ENCODE measurements at regions not wholly inside any gene's neighbourhood (a gene's known extent, or its start where the extent isn't known, plus 50 kb on each side); places are given as distances from the start of the nearest gene placed in this dataset.

DNA sequence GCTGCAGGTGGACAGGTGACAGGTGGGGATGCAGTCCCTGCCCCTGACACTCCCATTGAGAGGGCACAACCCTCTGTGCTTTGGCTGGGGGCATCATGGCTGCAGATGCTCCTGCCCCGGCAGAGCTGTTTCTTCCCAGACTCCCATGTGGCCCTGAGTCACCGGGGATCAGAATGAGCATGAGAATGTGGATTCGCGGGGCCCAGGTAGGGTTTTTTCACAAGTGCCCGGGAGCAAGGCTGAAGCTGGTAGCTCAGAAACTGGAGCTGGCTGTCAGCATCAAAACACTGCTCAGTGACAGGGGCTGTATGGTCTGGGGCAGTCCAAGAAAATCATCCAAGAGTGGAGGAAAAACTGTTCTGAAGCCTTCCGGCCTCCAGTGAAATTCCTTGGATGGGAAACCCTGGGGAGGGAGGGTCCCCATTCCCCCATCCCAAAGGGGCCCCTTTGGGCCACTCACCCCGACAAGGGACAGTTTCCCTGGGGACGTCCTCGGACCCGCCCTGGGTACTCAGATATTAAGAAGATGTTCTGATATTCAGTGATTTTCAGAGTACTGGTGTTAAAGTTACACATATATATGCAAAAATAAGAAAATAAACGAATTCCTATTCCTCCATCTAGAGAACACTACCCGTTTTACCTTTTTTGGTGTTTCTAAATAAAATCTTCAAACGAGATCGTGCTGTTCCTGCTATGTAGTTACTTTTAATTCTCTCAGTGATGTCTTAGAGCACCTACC is 120.1 kb upstream of the LPCAT1 start:
- in situ Hi-C loops (cut with MboI; ENCODE audit: low sequenced_read_pairs, unreplicated experiment), result loop anchor here (10.0 kb wide), 1 partner anchor 469 kb away; no protein-coding TSS in a partner anchor
- DNase-seq (ENCODE audit: low spot score), result peak; percentile 24
- no peak for TF ChIP-seq CTCF (IDR thresholded peaks at IDR 0.05; ENCODE audit: borderline replicate concordance, control extremely low read depth, extremely low read depth, insufficient read depth, missing control alignments)

GRCh38 chr5:1642621-1643061 is 118.9 kb upstream of the LPCAT1 start:
- no peak for TF ChIP-seq CTCF (IDR thresholded peaks at IDR 0.05; ENCODE audit: borderline replicate concordance, control extremely low read depth, extremely low read depth, insufficient read depth, missing control alignments)
- in situ Hi-C loops (cut with MboI; ENCODE audit: low sequenced_read_pairs, unreplicated experiment), result loop anchor here (10.0 kb wide), 1 partner anchor 468 kb away; no protein-coding TSS in a partner anchor
- peak; percentile 15 for DNase-seq (ENCODE audit: low spot score)

DNA sequence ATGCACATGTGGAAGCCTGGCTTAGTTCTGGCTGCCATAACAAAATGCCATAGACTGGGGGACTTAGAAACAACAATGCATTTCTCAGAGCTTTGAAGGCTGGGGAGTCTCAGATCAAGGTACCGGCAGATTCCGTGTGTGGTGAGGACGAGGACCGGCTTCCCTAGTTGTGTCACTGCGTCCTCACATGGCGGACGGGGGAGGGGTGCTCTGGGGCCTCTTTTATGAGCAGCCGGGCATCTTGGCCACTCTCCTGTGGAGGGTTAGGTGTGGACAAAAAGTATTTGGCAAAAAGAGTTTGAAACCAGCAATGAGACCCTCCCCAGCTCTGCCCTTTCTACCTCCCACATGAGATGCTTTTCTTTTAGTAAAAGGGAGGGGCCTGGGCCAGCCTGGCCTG is 118.5 kb upstream of the LPCAT1 start:
- no peak for TF ChIP-seq CTCF (IDR thresholded peaks at IDR 0.05; ENCODE audit: borderline replicate concordance, control extremely low read depth, extremely low read depth, insufficient read depth, missing control alignments)
- in situ Hi-C loops (cut with MboI; ENCODE audit: low sequenced_read_pairs, unreplicated experiment), result loop anchor here (10.0 kb wide), 1 partner anchor 467 kb away; no protein-coding TSS in a partner anchor
- DNase-seq (ENCODE audit: low spot score), result no peak

- in situ Hi-C loops (cut with MboI; ENCODE audit: low sequenced_read_pairs, unreplicated experiment), result loop anchor here (10.0 kb wide), 1 partner anchor 467 kb away; no protein-coding TSS in a partner anchor
- TF ChIP-seq CTCF (IDR thresholded peaks at IDR 0.05; ENCODE audit: borderline replicate concordance, control extremely low read depth, extremely low read depth, insufficient read depth, missing control alignments), result peak; percentile 97
- peak; percentile 90 for DNase-seq (ENCODE audit: low spot score)
These were observed 117.9 kb upstream of the LPCAT1 start for GRCh38 chr5:1641560-1642166.

DNA sequence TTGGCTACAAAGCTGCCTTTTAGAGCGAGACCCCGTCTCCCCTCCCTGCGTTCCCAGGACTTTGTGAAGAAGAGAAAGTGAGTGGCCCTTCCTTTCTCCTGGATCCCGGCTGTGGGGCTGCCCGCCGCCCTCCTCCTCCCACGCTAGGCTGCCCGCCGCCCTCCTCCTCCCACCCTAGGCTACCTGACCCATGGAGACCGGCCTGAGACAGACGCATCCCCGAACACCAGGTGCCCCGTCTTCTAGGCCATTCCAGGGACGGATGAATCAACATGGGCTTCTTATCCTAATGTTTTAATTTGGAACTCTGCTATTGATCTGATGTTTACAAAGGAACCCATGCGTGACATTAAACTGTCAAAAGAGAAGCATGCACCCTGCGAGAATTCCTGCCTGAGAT is 117.3 kb upstream of the LPCAT1 start:
- no peak for TF ChIP-seq CTCF (IDR thresholded peaks at IDR 0.05; ENCODE audit: borderline replicate concordance, control extremely low read depth, extremely low read depth, insufficient read depth, missing control alignments)
- no peak for DNase-seq (ENCODE audit: low spot score)
- in situ Hi-C loops (cut with MboI; ENCODE audit: low sequenced_read_pairs, unreplicated experiment), result loop anchor here (10.0 kb wide), 1 partner anchor 466 kb away; no protein-coding TSS in a partner anchor

GRCh38 chr5:1640421-1640881 is 116.7 kb upstream of the LPCAT1 start:
- DNase-seq (ENCODE audit: low spot score), result no peak
- in situ Hi-C loops (cut with MboI; ENCODE audit: low sequenced_read_pairs, unreplicated experiment), result loop anchor here (10.0 kb wide), 1 partner anchor 466 kb away; no protein-coding TSS in a partner anchor
- no peak for TF ChIP-seq CTCF (IDR thresholded peaks at IDR 0.05; ENCODE audit: borderline replicate concordance, control extremely low read depth, extremely low read depth, insufficient read depth, missing control alignments)
